SK-N-SH (cell line): ENCODE measurements at regions not wholly inside any gene's neighbourhood (a gene's known extent, or its start where the extent isn't known, plus 50 kb on each side); places are given as distances from the start of the nearest gene placed in this dataset.

Experiments used
- CTCF ChIA-PET: fragments of 300-600, 350-600 bp; formaldehyde crosslinking; extraction: SDS; loops from one replicate; lab custom pipeline; 2021; lab: Yijun Ruan, JAX
- POLR2A ChIA-PET: fragments of 350-600 bp; sonication (Branson Sonifier 250); formaldehyde crosslinking; extraction: SDS; loops from one replicate; lab custom pipeline; 2020; ENCODE audit warnings: antibody characterized with exemption, inconsistent platforms; lab: Yijun Ruan, JAX
- DNase-seq: peaks from one replicate; pipeline ENCODE4 v3.0.0; 2012
- H2AFZ ChIP-seq: fragments of 200-600 bp; sonication (generic); 2 replicates; pipeline ENCODE4 v1.8.1; 2016; ENCODE audit warnings: antibody characterized with exemption, mild to moderate bottlenecking, low read depth
- H3F3A ChIP-seq: fragments of 200-600 bp; sonication (generic); replicated peaks from 2 replicates; pipeline ENCODE3; 2016; ENCODE audit warnings: antibody characterized with exemption, mild to moderate bottlenecking; ENCODE audit not compliant: insufficient read depth
- H3K27ac ChIP-seq, 2 experiments: fragments of 200-500 bp in 1 of 2; fragments of 200-600 bp in 1 of 2; sonication (Bioruptor generic) in 1 of 2; sonication (generic), shearing (Covaris generic) in 1 of 2; 2 replicates each; pipeline versions ENCODE4 v1.5.1 to v1.6.1; 2014 to 2016; ENCODE audit warnings: low read depth in 2 of 2, inconsistent platforms in 1 of 2, low read length in 1 of 2, mild to moderate bottlenecking in 1 of 2, mixed read lengths in 1 of 2
- H3K27me3 ChIP-seq: fragments of 200-600 bp; sonication (generic), shearing (Covaris generic); 2 replicates; pipeline ENCODE4 v1.6.1; 2016; ENCODE audit warnings: mixed run types; ENCODE audit not compliant: insufficient read depth
- H3K36me3 ChIP-seq, 2 experiments: fragments of 200-500 bp in 1 of 2; fragments of 200-600 bp in 1 of 2; sonication (Bioruptor generic) in 1 of 2; sonication (generic) in 1 of 2; replicated peaks in 1 of 2; 2 replicates each; pipeline versions ENCODE3 to v1.5.1; 2014 to 2016; ENCODE audit warnings: low read length in 1 of 2, mild to moderate bottlenecking in 1 of 2; ENCODE audit not compliant: insufficient read depth in 2 of 2, control insufficient read depth in 1 of 2
- H3K4me1 ChIP-seq, 2 experiments: fragments of 200-500 bp in 1 of 2; fragments of 200-600 bp in 1 of 2; sonication (Bioruptor generic) in 1 of 2; sonication (generic), shearing (Covaris generic) in 1 of 2; 2 replicates each; pipeline versions ENCODE4 v1.5.1 to v1.6.1; 2014 to 2016; ENCODE audit warnings: low read depth in 1 of 2, low read length in 1 of 2, mixed run types in 1 of 2; ENCODE audit not compliant: insufficient read depth in 2 of 2, control insufficient read depth in 1 of 2
- H3K4me2 ChIP-seq: fragments of 200-600 bp; sonication (generic), shearing (Covaris generic); 2 replicates; pipeline ENCODE4 v1.6.1; 2017; ENCODE audit warnings: mixed run types
- H3K4me3 ChIP-seq, 2 experiments: fragments of 200-500 bp in 1 of 2; fragments of 200-600 bp in 1 of 2; sonication (Bioruptor generic) in 1 of 2; sonication (generic), shearing (Covaris generic) in 1 of 2; 2 replicates each; pipeline versions ENCODE4 v1.5.1 to v1.8.1; 2014 to 2016; ENCODE audit warnings: low read depth in 2 of 2, inconsistent platforms in 1 of 2, low read length in 1 of 2, mild to moderate bottlenecking in 1 of 2, mixed read lengths in 1 of 2, moderate library complexity in 1 of 2
- H3K79me2 ChIP-seq: fragments of 200-600 bp; sonication (generic); 2 replicates; pipeline ENCODE4 v1.8.1; 2017; ENCODE audit warnings: mild to moderate bottlenecking; ENCODE audit not compliant: insufficient read depth
- H3K9ac ChIP-seq: fragments of 200-600 bp; sonication (generic); 2 replicates; pipeline ENCODE4 v1.6.1; 2017; ENCODE audit warnings: mixed run types
- H3K9me2 ChIP-seq: fragments of 200-600 bp; sonication (generic); 2 replicates; pipeline ENCODE4 v1.6.1; 2017; ENCODE audit warnings: mixed run types
- H3K9me3 ChIP-seq: fragments of 200-600 bp; sonication (generic); 2 replicates; pipeline ENCODE4 v1.6.1; 2017; ENCODE audit warnings: mixed run types, mild to moderate bottlenecking, moderate library complexity
- H4K20me1 ChIP-seq: fragments of 200-600 bp; sonication (generic); 2 replicates; pipeline ENCODE4 v1.6.1; 2017; ENCODE audit warnings: mild to moderate bottlenecking, mixed run types; ENCODE audit not compliant: insufficient read depth
- EZH2phosphoT487 ChIP-seq: fragments of 200-600 bp; sonication (generic); IDR thresholded peaks from 2 replicates; pipeline ENCODE4 v1.6.1; 2017; ENCODE audit warnings: low read depth, mixed run types, mild to moderate bottlenecking, antibody characterized with exemption, moderate library complexity, borderline replicate concordance
- FOSL2 ChIP-seq: IDR thresholded peaks from 2 replicates; pipeline ENCODE4 v1.4.0; 2012; ENCODE audit warnings: low read depth, mild to moderate bottlenecking, moderate library complexity, borderline replicate concordance
- FOXM1 ChIP-seq: IDR thresholded peaks from 2 replicates; pipeline ENCODE4 v1.4.0; 2012; ENCODE audit warnings: low read depth, mild to moderate bottlenecking
- GATA2 ChIP-seq: sonication (generic); formaldehyde crosslinking; IDR thresholded peaks from 2 replicates; pipeline ENCODE4 v1.5.0; 2020; ENCODE audit warnings: mild to moderate bottlenecking, missing genetic modification reagents
- NRF1 ChIP-seq: IDR thresholded peaks from 2 replicates; pipeline ENCODE4 v1.6.1; 2012; ENCODE audit warnings: low read depth, mild to moderate bottlenecking, low read length
- RAD21 ChIP-seq: IDR thresholded peaks from 2 replicates; pipeline ENCODE4 v1.6.1; 2012; ENCODE audit warnings: mild to moderate bottlenecking, low read length
- RXRA ChIP-seq: IDR thresholded peaks from 2 replicates; pipeline ENCODE4 v1.4.0; 2012; ENCODE audit warnings: low read depth, mild to moderate bottlenecking, borderline replicate concordance
- SIN3A ChIP-seq: IDR thresholded peaks from 2 replicates; pipeline ENCODE4 v1.6.1; 2012; ENCODE audit warnings: low read depth, mild to moderate bottlenecking, low read length, moderate library complexity, borderline replicate concordance
- SMC3 ChIP-seq: IDR thresholded peaks from 2 replicates; pipeline ENCODE4 v1.6.1; 2012; ENCODE audit warnings: low read depth, low read length, improper control_type of control experiment
- YY1 ChIP-seq: IDR thresholded peaks from 2 replicates; pipeline ENCODE4 v1.4.0; 2012; ENCODE audit warnings: low read depth, mild to moderate bottlenecking
- WGBS: methylation state at CpG from one replicate; pipeline ENCODE4 v1.1.6; 2017; ENCODE audit warnings: low lambda C conversion rate; 5-methylcytosine and 5-hydroxymethylcytosine counted together
- TF ChIP-seq, protein P1 (sequence below): IDR thresholded peaks from 2 replicates; pipeline ENCODE4; 2012
- TF ChIP-seq, protein P2 (sequence below): IDR thresholded peaks from 2 replicates; pipeline ENCODE4 v1.4.0; 2012; ENCODE audit warnings: low read depth, borderline replicate concordance
- TF ChIP-seq, protein P3 (sequence below): IDR thresholded peaks from 2 replicates; pipeline ENCODE4 v1.4.0; 2012; ENCODE audit warnings: low read depth, borderline replicate concordance

DNA sequence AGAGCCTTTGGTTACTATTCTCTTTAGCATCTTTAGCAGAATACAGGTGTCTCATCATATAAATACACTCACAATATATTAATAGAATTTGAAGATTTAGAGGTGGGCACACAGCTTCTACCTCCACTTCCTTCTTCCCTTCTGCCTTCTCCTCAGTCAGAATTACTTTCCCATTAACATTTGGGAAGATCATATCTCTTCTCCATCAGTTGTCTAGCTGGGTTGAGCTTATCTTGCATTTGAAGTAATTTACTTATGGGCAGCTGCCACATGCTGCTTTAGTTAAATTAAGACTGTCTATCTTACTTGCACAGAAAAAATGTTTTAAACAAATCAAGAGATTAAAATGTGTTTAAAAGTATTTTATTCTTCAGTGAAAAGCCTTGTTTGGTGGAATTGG lies 110.1 kb upstream of the ASIC2 start:
- H3K4me2 ChIP-seq, result no peak overlapping the region
- no peak overlapping the region for H2AFZ ChIP-seq
- no peak overlapping the region; a peak in 1 of 4 replicates for H3K27ac ChIP-seq
- H3K9me3 ChIP-seq, result no peaks in the 10 kb centered on the region
- no peak overlapping the region for H3K4me3 ChIP-seq
- ChIA-PET CTCF (no interaction called here), POLR2A (no interaction called here)
- no peaks in the 10 kb centered on the region for H3K36me3 ChIP-seq
- H3K4me1 ChIP-seq, result peaks cover 0 to 9% of the 10 kb centered on the region in 2 experiments; a peak in 2 of 4 replicates
- TF ChIP-seq GATA2, result peak; percentile 83
- TF ChIP-seq, protein P1, sequence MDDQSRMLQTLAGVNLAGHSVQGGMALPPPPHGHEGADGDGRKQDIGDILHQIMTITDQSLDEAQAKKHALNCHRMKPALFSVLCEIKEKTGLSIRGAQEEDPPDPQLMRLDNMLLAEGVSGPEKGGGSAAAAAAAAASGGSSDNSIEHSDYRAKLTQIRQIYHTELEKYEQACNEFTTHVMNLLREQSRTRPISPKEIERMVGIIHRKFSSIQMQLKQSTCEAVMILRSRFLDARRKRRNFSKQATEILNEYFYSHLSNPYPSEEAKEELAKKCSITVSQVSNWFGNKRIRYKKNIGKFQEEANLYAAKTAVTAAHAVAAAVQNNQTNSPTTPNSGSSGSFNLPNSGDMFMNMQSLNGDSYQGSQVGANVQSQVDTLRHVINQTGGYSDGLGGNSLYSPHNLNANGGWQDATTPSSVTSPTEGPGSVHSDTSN, result no peak
- TF ChIP-seq, all 33 proteins: peak for 1
- no peaks in the 10 kb centered on the region for H3K9me2 ChIP-seq
- H3F3A ChIP-seq, result no peaks in the 10 kb centered on the region
- no peaks in the 10 kb centered on the region for H3K79me2 ChIP-seq
- H3K27me3 ChIP-seq, result no peaks in the 10 kb centered on the region
- H3K9ac ChIP-seq, result no peak overlapping the region
- DNase-seq, result peak; percentile 11
- no peaks in the 10 kb centered on the region for H4K20me1 ChIP-seq

DNA sequence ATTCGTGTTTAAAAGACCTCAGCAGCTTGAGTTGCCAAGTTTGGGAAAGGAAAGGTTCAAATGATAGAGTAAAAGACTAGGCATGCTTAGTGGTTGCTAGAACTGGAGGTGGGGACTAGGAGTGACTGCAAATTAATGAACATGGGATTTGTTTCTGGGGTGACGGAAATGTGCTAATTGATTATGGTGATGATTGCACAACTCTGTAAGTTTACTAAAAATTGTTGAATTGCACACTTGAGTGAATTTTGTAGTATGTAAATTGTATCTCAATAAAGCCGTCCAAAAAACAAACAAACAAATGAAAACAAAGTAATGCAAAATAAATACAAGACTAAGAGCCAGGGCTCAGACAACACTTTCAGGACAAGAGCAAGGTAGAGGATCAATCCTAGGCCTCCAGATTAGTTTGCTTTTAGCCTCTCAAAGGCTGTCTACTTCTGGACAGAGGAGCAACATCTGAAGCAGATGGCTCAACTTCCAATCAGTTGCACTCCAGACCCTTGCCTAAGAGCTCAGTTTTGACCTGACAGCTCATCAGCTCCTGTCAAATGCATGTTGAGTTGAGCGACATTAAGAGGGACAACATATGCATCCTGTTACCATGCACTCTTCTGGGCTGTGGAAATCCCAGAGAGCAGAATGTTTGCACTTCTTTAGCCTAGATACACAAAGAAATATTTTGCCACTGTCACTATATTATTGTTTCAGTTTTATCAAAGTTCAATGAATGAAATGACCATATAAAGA lies 111.2 kb upstream of the ASIC2 start:
- Histone ChIP-seq H3K36me3 (no peaks in the 10 kb centered on the region), H3K9me3 (no peaks in the 10 kb centered on the region), H3K9me2 (no peaks in the 10 kb centered on the region), H3K4me2 (no peak overlapping the region), H2AFZ (no peak overlapping the region), H3K79me2 (no peaks in the 10 kb centered on the region), H3K4me3 (no peak overlapping the region), H3K27ac (no peak overlapping the region), H4K20me1 (no peaks in the 10 kb centered on the region), H3K9ac (no peak overlapping the region), H3K4me1 (peaks cover 0 to 9% of the 10 kb centered on the region in 2 experiments; a peak in 2 of 4 replicates), H3F3A (no peaks in the 10 kb centered on the region), H3K27me3 (no peaks in the 10 kb centered on the region)
- DNase-seq, result no peak
- 50% methylated on average over 4 of the region's 4 CpGs for WGBS
- CTCF ChIA-PET, result no interaction called here
- POLR2A ChIA-PET, result interaction anchor here (0.6 kb wide), 1 partner anchor 37 kb away, joined by 3 read pairs; no protein-coding TSS in a partner anchor
- TF ChIP-seq YY1 (no peak), FOSL2 (no peak), RXRA (no peak), SMC3 (no peak), NRF1 (no peak), RAD21 (no peak), EZH2phosphoT487 (no peak), FOXM1 (no peak), SIN3A (no peak)
- TF ChIP-seq, protein P2, sequence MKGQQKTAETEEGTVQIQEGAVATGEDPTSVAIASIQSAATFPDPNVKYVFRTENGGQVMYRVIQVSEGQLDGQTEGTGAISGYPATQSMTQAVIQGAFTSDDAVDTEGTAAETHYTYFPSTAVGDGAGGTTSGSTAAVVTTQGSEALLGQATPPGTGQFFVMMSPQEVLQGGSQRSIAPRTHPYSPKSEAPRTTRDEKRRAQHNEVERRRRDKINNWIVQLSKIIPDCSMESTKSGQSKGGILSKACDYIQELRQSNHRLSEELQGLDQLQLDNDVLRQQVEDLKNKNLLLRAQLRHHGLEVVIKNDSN, result no peak
- TF ChIP-seq, protein P1, result no peak
- TF ChIP-seq, protein P3, sequence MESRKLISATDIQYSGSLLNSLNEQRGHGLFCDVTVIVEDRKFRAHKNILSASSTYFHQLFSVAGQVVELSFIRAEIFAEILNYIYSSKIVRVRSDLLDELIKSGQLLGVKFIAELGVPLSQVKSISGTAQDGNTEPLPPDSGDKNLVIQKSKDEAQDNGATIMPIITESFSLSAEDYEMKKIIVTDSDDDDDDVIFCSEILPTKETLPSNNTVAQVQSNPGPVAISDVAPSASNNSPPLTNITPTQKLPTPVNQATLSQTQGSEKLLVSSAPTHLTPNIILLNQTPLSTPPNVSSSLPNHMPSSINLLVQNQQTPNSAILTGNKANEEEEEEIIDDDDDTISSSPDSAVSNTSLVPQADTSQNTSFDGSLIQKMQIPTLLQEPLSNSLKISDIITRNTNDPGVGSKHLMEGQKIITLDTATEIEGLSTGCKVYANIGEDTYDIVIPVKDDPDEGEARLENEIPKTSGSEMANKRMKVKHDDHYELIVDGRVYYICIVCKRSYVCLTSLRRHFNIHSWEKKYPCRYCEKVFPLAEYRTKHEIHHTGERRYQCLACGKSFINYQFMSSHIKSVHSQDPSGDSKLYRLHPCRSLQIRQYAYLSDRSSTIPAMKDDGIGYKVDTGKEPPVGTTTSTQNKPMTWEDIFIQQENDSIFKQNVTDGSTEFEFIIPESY, result no peak
